NB4 (cell line): ENCODE measurements at regions not wholly inside any gene's neighbourhood (a gene's known extent, or its start where the extent isn't known, plus 50 kb on each side); places are given as distances from the start of the nearest gene placed in this dataset.

Experiments
- CTCF ChIP-seq: IDR thresholded peaks from one replicate; pipeline ENCODE4 v1.5.1; 2012; ENCODE audit warnings: low read depth, low read length
- MAX ChIP-seq: IDR thresholded peaks from 2 replicates; pipeline ENCODE4 v1.6.1; 2011; ENCODE audit warnings: low read depth, low read length

GRCh38 chr16:65523283-65523944, 401.6 kb upstream of the CDH11 start:
- no peak for TF ChIP-seq CTCF
- TF ChIP-seq MAX, result no peak
